ENCODE measurements at regions not wholly inside any gene's neighbourhood (a gene's known extent, or its start where the extent isn't known, plus 50 kb on each side); places are given as distances from the start of the nearest gene placed in this dataset.
"Not testable (repeated sequence)": the region's sequence is repeated elsewhere in the genome, so short reads cannot be mapped to it uniquely, and the experiment has no call there.

DNA sequence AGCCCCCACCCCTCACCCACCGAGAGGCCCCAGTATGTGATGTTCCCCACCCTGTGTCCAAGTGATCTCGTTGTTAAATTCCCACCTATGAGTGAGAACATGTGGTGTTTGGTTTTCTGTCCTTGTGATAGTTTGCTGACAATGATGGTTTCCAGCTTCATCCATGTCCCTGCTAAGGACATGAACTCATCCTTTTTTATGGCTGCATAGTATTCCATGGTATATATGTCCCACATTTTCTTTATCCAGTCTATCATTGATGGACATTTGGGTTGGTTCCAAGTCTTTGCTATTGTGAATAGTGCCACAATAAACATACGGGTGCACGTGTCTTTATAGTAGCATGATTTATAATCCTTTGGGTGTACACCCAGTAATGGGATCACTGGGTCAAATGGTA is 79.2 kb downstream of the PXDC1 start:
- not testable (repeated sequence) for H3K9me3 ChIP-seq (ENCODE audit: insufficient read depth, low read depth, low read length); H3K4me2 ChIP-seq (ENCODE audit: low read depth, low read length, poor library complexity, severe bottlenecking); H3K36me3 ChIP-seq (ENCODE audit: insufficient read depth, low read length); H3K79me2 ChIP-seq (ENCODE audit: insufficient read depth, low read length); H3K9me2 ChIP-seq (replicated peaks; ENCODE audit: low read depth, low read length); H4K20me1 ChIP-seq (ENCODE audit: insufficient read depth, low read length, poor library complexity, severe bottlenecking); H2AFZ ChIP-seq (ENCODE audit: low read length); H3K27me3 ChIP-seq (ENCODE audit: insufficient read depth, low read length, poor library complexity, severe bottlenecking); H3K4me1 ChIP-seq (ENCODE audit: insufficient read depth, low read length, poor library complexity, severe bottlenecking); H3K9ac ChIP-seq (ENCODE audit: low read depth, low read length, poor library complexity, severe bottlenecking); H3K4me3 ChIP-seq (ENCODE audit: low read length, poor library complexity, severe bottlenecking); H3F3A ChIP-seq (ENCODE audit: low read depth)

DNA sequence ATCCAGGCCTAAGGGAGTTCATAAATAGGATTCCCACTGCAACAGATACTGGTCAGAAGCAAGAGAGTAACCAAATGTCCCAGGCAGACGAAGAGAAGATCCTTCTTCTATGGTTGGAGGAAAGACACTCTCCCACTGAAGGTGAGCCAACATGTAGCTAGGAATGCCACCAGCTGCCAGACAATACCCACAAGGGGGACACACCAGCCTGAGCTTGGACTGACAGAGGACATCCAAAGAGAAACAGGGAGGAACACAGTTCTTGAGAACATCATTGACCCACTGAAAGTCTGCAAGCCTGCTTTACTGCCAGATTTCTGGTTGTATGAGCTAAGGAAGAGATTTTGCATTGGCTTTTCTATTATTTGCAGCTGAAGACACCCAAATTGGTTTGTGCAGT is 80.1 kb downstream of the PXDC1 start:
- H2AFZ ChIP-seq (ENCODE audit: low read length): no peak overlapping the region
- no peaks in the 10 kb centered on the region for H3K4me1 ChIP-seq (ENCODE audit: insufficient read depth, low read length, poor library complexity, severe bottlenecking)
- no peak overlapping the region for H3K4me2 ChIP-seq (ENCODE audit: low read depth, low read length, poor library complexity, severe bottlenecking)
- no peaks in the 10 kb centered on the region for H3K9me2 ChIP-seq (replicated peaks; ENCODE audit: low read depth, low read length)
- H4K20me1 ChIP-seq (ENCODE audit: insufficient read depth, low read length, poor library complexity, severe bottlenecking): no peaks in the 10 kb centered on the region
- no peaks in the 10 kb centered on the region for H3K27me3 ChIP-seq (ENCODE audit: insufficient read depth, low read length, poor library complexity, severe bottlenecking)
- no peaks in the 10 kb centered on the region for H3K79me2 ChIP-seq (ENCODE audit: insufficient read depth, low read length)
- no peaks in the 10 kb centered on the region for H3F3A ChIP-seq (ENCODE audit: low read depth)
- TF ChIP-seq, protein P1, sequence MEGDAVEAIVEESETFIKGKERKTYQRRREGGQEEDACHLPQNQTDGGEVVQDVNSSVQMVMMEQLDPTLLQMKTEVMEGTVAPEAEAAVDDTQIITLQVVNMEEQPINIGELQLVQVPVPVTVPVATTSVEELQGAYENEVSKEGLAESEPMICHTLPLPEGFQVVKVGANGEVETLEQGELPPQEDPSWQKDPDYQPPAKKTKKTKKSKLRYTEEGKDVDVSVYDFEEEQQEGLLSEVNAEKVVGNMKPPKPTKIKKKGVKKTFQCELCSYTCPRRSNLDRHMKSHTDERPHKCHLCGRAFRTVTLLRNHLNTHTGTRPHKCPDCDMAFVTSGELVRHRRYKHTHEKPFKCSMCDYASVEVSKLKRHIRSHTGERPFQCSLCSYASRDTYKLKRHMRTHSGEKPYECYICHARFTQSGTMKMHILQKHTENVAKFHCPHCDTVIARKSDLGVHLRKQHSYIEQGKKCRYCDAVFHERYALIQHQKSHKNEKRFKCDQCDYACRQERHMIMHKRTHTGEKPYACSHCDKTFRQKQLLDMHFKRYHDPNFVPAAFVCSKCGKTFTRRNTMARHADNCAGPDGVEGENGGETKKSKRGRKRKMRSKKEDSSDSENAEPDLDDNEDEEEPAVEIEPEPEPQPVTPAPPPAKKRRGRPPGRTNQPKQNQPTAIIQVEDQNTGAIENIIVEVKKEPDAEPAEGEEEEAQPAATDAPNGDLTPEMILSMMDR (conservative IDR thresholded peaks at IDR 0.05; ENCODE audit: low read length): no peak
- no peak for TF ChIP-seq EZH2phosphoT487 (IDR thresholded peaks at IDR 0.05; ENCODE audit: borderline replicate concordance)
- H3K9ac ChIP-seq (ENCODE audit: low read depth, low read length, poor library complexity, severe bottlenecking): no peak overlapping the region
- H3K4me3 ChIP-seq (ENCODE audit: low read length, poor library complexity, severe bottlenecking): no peak overlapping the region
- H3K36me3 ChIP-seq (ENCODE audit: insufficient read depth, low read length): no peaks in the 10 kb centered on the region
- no peaks in the 10 kb centered on the region for H3K9me3 ChIP-seq (ENCODE audit: insufficient read depth, low read depth, low read length)

DNA sequence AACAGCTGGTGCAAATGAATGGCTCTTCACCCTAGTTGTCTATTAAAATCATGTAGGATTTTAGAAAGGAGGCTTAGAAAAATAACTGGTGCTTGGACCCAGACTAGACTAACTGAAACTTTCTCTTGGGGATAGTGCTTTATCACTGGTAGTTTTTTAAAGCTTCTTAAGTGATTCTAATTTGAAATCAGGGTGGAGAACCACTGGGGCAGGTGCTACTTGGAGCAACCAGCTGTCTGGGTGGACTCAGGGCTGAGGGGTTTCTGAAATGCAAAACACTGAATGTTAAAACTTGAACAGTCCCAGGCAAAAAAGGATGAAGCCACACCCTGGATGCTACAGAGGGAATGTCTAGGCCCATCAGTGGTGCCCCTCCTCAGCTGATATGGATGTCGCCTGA is 81.2 kb downstream of the PXDC1 start:
- no peak overlapping the region for H2AFZ ChIP-seq (ENCODE audit: low read length)
- H3F3A ChIP-seq (ENCODE audit: low read depth): no peaks in the 10 kb centered on the region
- no peak overlapping the region for H3K4me3 ChIP-seq (ENCODE audit: low read length, poor library complexity, severe bottlenecking)
- H3K9ac ChIP-seq (ENCODE audit: low read depth, low read length, poor library complexity, severe bottlenecking): no peak overlapping the region
- H3K4me2 ChIP-seq (ENCODE audit: low read depth, low read length, poor library complexity, severe bottlenecking): no peak overlapping the region
- H3K36me3 ChIP-seq (ENCODE audit: insufficient read depth, low read length): no peaks in the 10 kb centered on the region
- no peaks in the 10 kb centered on the region for H3K9me3 ChIP-seq (ENCODE audit: insufficient read depth, low read depth, low read length)
- no peaks in the 10 kb centered on the region for H3K4me1 ChIP-seq (ENCODE audit: insufficient read depth, low read length, poor library complexity, severe bottlenecking)
- TF ChIP-seq, protein P1 (conservative IDR thresholded peaks at IDR 0.05; ENCODE audit: low read length): no peak
- no peak for TF ChIP-seq EZH2phosphoT487 (IDR thresholded peaks at IDR 0.05; ENCODE audit: borderline replicate concordance)
- H3K27me3 ChIP-seq (ENCODE audit: insufficient read depth, low read length, poor library complexity, severe bottlenecking): no peaks in the 10 kb centered on the region
- no peaks in the 10 kb centered on the region for H3K9me2 ChIP-seq (replicated peaks; ENCODE audit: low read depth, low read length)
- no peaks in the 10 kb centered on the region for H4K20me1 ChIP-seq (ENCODE audit: insufficient read depth, low read length, poor library complexity, severe bottlenecking)
- no peaks in the 10 kb centered on the region for H3K79me2 ChIP-seq (ENCODE audit: insufficient read depth, low read length)

DNA sequence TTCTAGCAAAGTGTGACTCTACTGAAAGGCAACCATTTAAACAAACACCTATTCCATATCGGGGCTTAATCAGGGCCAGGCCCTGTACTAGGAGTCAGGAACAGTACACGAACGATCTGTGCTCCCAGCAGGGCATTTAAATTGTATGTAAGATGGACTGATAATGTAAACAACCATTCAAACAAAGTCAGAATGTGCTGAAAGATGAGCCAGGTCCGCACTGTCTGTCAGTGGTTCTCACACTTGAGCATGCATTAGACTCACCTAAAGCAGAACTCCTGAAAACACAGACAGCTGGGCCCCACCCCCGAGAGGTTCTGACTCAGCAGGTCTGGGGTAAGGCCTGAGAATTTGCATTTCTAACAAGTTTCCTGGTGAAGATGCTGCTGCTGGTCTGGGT is 81.6 kb downstream of the PXDC1 start:
- Histone ChIP-seq H3K4me2 (ENCODE audit: low read depth, low read length, poor library complexity, severe bottlenecking) (no peak overlapping the region), H3K9ac (ENCODE audit: low read depth, low read length, poor library complexity, severe bottlenecking) (no peak overlapping the region), H3K27me3 (ENCODE audit: insufficient read depth, low read length, poor library complexity, severe bottlenecking) (no peaks in the 10 kb centered on the region), H3F3A (ENCODE audit: low read depth) (no peaks in the 10 kb centered on the region), H4K20me1 (ENCODE audit: insufficient read depth, low read length, poor library complexity, severe bottlenecking) (no peaks in the 10 kb centered on the region), H3K4me1 (ENCODE audit: insufficient read depth, low read length, poor library complexity, severe bottlenecking) (no peaks in the 10 kb centered on the region), H3K9me3 (ENCODE audit: insufficient read depth, low read depth, low read length) (no peaks in the 10 kb centered on the region), H3K9me2 (replicated peaks; ENCODE audit: low read depth, low read length) (no peaks in the 10 kb centered on the region), H2AFZ (ENCODE audit: low read length) (no peak overlapping the region), H3K36me3 (ENCODE audit: insufficient read depth, low read length) (no peaks in the 10 kb centered on the region), H3K4me3 (ENCODE audit: low read length, poor library complexity, severe bottlenecking) (no peak overlapping the region), H3K79me2 (ENCODE audit: insufficient read depth, low read length) (no peaks in the 10 kb centered on the region)
- TF ChIP-seq, protein P1 (conservative IDR thresholded peaks at IDR 0.05; ENCODE audit: low read length): no peak
- TF ChIP-seq EZH2phosphoT487 (IDR thresholded peaks at IDR 0.05; ENCODE audit: borderline replicate concordance): no peak
